PC-3 (cell line): ENCODE measurements at regions not wholly inside any gene's neighbourhood (a gene's known extent, or its start where the extent isn't known, plus 50 kb on each side); places are given as distances from the start of the nearest gene placed in this dataset.

Source experiments
- ATAC-seq: fragments of 200-7000 bp; cut with Tn5 transposase; 2 replicates; pipeline ENCODE4 v1.9.1; 2020; ENCODE audit warnings: mild to moderate bottlenecking, moderate library complexity
- BruUV-seq: library from RNA; stranded (reverse); fragments of 400-500 nt; replicated peaks from 2 replicates; lab custom pipeline; 2021; lab: Mats Ljungman, UMichigan
- CTCF ChIA-PET: fragments of 300-600 bp; sonication (Branson Sonifier 250); formaldehyde crosslinking; loops from one replicate; lab custom pipeline; 2022; ENCODE audit warnings: antibody characterized with exemption; lab: Charles Lee
- POLR2A ChIA-PET: fragments of 300-600 bp; sonication (Branson Sonifier 250); formaldehyde crosslinking; loops from one replicate; lab custom pipeline; 2022; ENCODE audit warnings: antibody characterized with exemption; ENCODE audit not compliant: unreplicated experiment; lab: Charles Lee
- DNase-seq: peaks from one replicate; pipeline ENCODE4 v3.0.0-alpha.2; 2015
- H2AFZ ChIP-seq: fragments of 300-600 bp; sonication (generic); 2 replicates; pipeline ENCODE4 v1.6.0; 2016; ENCODE audit warnings: antibody characterized with exemption, low read length
- H3F3A ChIP-seq: fragments of 300-600 bp; sonication (generic); one replicate; pipeline ENCODE4 v1.6.0; 2017; ENCODE audit warnings: antibody characterized with exemption, low read length, control low read depth, mild to moderate bottlenecking; ENCODE audit not compliant: unreplicated experiment
- H3K27ac ChIP-seq: fragments of 300-600 bp; sonication (generic); 2 replicates; pipeline ENCODE4 v1.5.1; 2016; ENCODE audit warnings: mild to moderate bottlenecking, low read length
- H3K27me3 ChIP-seq: fragments of 300-600 bp; sonication (generic); 2 replicates; pipeline ENCODE4 v1.6.1; 2016; ENCODE audit warnings: low read length, mixed read lengths
- H3K36me3 ChIP-seq: fragments of 300-600 bp; sonication (generic); 2 replicates; pipeline ENCODE4 v1.6.1; 2016; ENCODE audit warnings: low read depth, mixed run types, low read length, mixed read lengths
- H3K4me1 ChIP-seq: fragments of 300-600 bp; sonication (generic); 2 replicates; pipeline ENCODE4 v1.5.1; 2016; ENCODE audit warnings: low read length; ENCODE audit not compliant: insufficient read depth
- H3K4me2 ChIP-seq: fragments of 300-600 bp; sonication (generic); 2 replicates; pipeline ENCODE4 v1.6.0; 2016; ENCODE audit warnings: low read length
- H3K4me3 ChIP-seq: fragments of 300-600 bp; sonication (generic); 2 replicates; pipeline ENCODE4 v1.5.1; 2016; ENCODE audit warnings: mild to moderate bottlenecking, low read length, mixed read lengths
- H3K79me2 ChIP-seq: fragments of 300-600 bp; sonication (generic); 2 replicates; pipeline ENCODE4 v1.6.1; 2017; ENCODE audit warnings: low read length, mixed read lengths
- H3K9ac ChIP-seq: fragments of 300-600 bp; sonication (generic); 2 replicates; pipeline ENCODE4 v1.6.0; 2016; ENCODE audit warnings: mild to moderate bottlenecking, low read length
- H3K9me2 ChIP-seq: fragments of 300-600 bp; sonication (generic); replicated peaks from 2 replicates; pipeline ENCODE4 v1.6.1; 2016; ENCODE audit warnings: mixed run types, low read length, mixed read lengths
- H3K9me3 ChIP-seq: fragments of 300-600 bp; sonication (generic); 2 replicates; pipeline ENCODE4 v1.6.1; 2016; ENCODE audit warnings: low read length, mixed read lengths
- H4K20me1 ChIP-seq: fragments of 300-600 bp; sonication (generic); 2 replicates; pipeline ENCODE4 v1.6.1; 2016; ENCODE audit warnings: low read length, mixed read lengths
- CTCF ChIP-seq: fragments of 300-600 bp; sonication (generic); conservative IDR thresholded peaks from 2 replicates; pipeline ENCODE4 v1.5.1; 2017; ENCODE audit warnings: antibody characterized with exemption, low read depth, mild to moderate bottlenecking, low read length
- EZH2 ChIP-seq: fragments of 300-600 bp; sonication (generic); IDR thresholded peaks from one replicate; pipeline ENCODE4 v1.6.1; 2017; ENCODE audit warnings: antibody characterized with exemption, mild to moderate bottlenecking, low read length; ENCODE audit not compliant: unreplicated experiment
- EZH2phosphoT487 ChIP-seq: fragments of 300-600 bp; sonication (generic); IDR thresholded peaks from 2 replicates; pipeline ENCODE4 v1.6.1; 2018; ENCODE audit warnings: mild to moderate bottlenecking, antibody characterized with exemption, low read length, borderline replicate concordance
- intact Hi-C: fragments of 100-400 bp; cut with micrococcal nuclease; formaldehyde crosslinking; loops from 2 replicates; pipeline ENCODE4 v1.9.0; 2023

GRCh38 chr6:134722200-134722870 lies 227.6 kb downstream of the ALDH8A1 start:
- no peak overlapping the region for H3K4me2 ChIP-seq
- no peaks in the 10 kb centered on the region for H3K79me2 ChIP-seq
- H3K36me3 ChIP-seq = no peaks in the 10 kb centered on the region
- peaks cover 16% of the 10 kb centered on the region for H3K4me1 ChIP-seq
- H3F3A ChIP-seq = no peaks in the 10 kb centered on the region
- DNase-seq = no peak
- ChIA-PET POLR2A (no interaction called here), CTCF (no interaction called here)
- H3K27me3 ChIP-seq = no peaks in the 10 kb centered on the region
- no peak overlapping the region for H2AFZ ChIP-seq
- no peak overlapping the region for H3K27ac ChIP-seq
- intact Hi-C loops = no loop called here
- BruUV-seq = no TSS peak
- no peak overlapping the region for H3K9ac ChIP-seq
- no peak for ATAC-seq
- TF ChIP-seq CTCF (no peak), EZH2phosphoT487 (no peak), EZH2 (no peak)
- H3K9me2 ChIP-seq = no peaks in the 10 kb centered on the region
- H3K4me3 ChIP-seq = no peak overlapping the region
- no peaks in the 10 kb centered on the region for H3K9me3 ChIP-seq
- H4K20me1 ChIP-seq = no peaks in the 10 kb centered on the region

- BruUV-seq = no TSS peak
- CTCF ChIA-PET = no interaction called here
- no peaks in the 10 kb centered on the region for H3K9me3 ChIP-seq
- H2AFZ ChIP-seq = no peak overlapping the region
- no peaks in the 10 kb centered on the region for H3K36me3 ChIP-seq
- no peaks in the 10 kb centered on the region for H3K27me3 ChIP-seq
- intact Hi-C loops = no loop called here
- no peak for ATAC-seq
- no peaks in the 10 kb centered on the region for H3K79me2 ChIP-seq
- H3K27ac ChIP-seq = no peak overlapping the region
- TF ChIP-seq CTCF (no peak), EZH2 (no peak)
- no peak overlapping the region for H3K4me3 ChIP-seq
- no peak overlapping the region for H3K4me2 ChIP-seq
- DNase-seq = no peak
- no peaks in the 10 kb centered on the region for H3F3A ChIP-seq
- H3K9ac ChIP-seq = no peak overlapping the region
- no peaks in the 10 kb centered on the region for H4K20me1 ChIP-seq
- no peaks in the 10 kb centered on the region for H3K9me2 ChIP-seq
- POLR2A ChIA-PET = no interaction called here
- H3K4me1 ChIP-seq = peaks cover 16% of the 10 kb centered on the region
Measured at GRCh38 chr6:134721060-134721405, 228.9 kb downstream of the ALDH8A1 start.

GRCh38 chr6:134720353-134721059 lies 229.4 kb downstream of the ALDH8A1 start:
- H3K27ac ChIP-seq = no peak overlapping the region
- TF ChIP-seq EZH2 = no peak
- TF ChIP-seq CTCF = no peak
- no peak for TF ChIP-seq EZH2phosphoT487
- H3K79me2 ChIP-seq = no peaks in the 10 kb centered on the region
- no peaks in the 10 kb centered on the region for H4K20me1 ChIP-seq
- POLR2A ChIA-PET = no interaction called here
- peaks cover 15% of the 10 kb centered on the region for H3K4me1 ChIP-seq
- H3K9me2 ChIP-seq = no peaks in the 10 kb centered on the region
- no peak overlapping the region for H2AFZ ChIP-seq
- CTCF ChIA-PET = no interaction called here
- no peaks in the 10 kb centered on the region for H3K9me3 ChIP-seq
- H3K27me3 ChIP-seq = no peaks in the 10 kb centered on the region
- DNase-seq = no peak
- no peaks in the 10 kb centered on the region for H3F3A ChIP-seq
- H3K9ac ChIP-seq = no peak overlapping the region
- no peak overlapping the region for H3K4me3 ChIP-seq
- no TSS peak for BruUV-seq
- ATAC-seq = no peak
- H3K4me2 ChIP-seq = no peak overlapping the region
- no peaks in the 10 kb centered on the region for H3K36me3 ChIP-seq
- intact Hi-C loops = no loop called here
